ENCODE measurements at regions not wholly inside any gene's neighbourhood (a gene's known extent, or its start where the extent isn't known, plus 50 kb on each side); places are given as distances from the start of the nearest gene placed in this dataset.

GRCh38 chr11:22477312-22477711 lies 139.1 kb downstream of the SLC17A6 start:
- Histone ChIP-seq H3K79me2 (ENCODE audit: control insufficient read depth, insufficient read depth, low read length) (no peaks in the 10 kb centered on the region), H4K20me1 (ENCODE audit: control insufficient read depth, extremely low read depth, insufficient read depth, low read length) (no peaks in the 10 kb centered on the region), H2AFZ (ENCODE audit: low read length) (no peak overlapping the region), H3K27me3 (ENCODE audit: control insufficient read depth, insufficient read depth, low read length) (no peaks in the 10 kb centered on the region), H3K4me2 (ENCODE audit: extremely low read depth, insufficient read depth, low read length) (no peak overlapping the region), H3K4me3 (replicated peaks in 1 of 4; ENCODE audit: control extremely low read depth in 1 of 4, insufficient read depth in 1 of 4, low read depth in 3 of 4, low read length in 4 of 4) (no peak overlapping the region), H3K27ac (ENCODE audit: insufficient read depth, low read length) (no peak overlapping the region), H3K9me3 (ENCODE audit: control insufficient read depth, insufficient read depth, low read depth, low read length) (no peaks in the 10 kb centered on the region), H3K9ac (ENCODE audit: insufficient read depth, low read length) (no peak overlapping the region), H3K36me3 (ENCODE audit: control insufficient read depth, insufficient read depth, low read length) (no peaks in the 10 kb centered on the region), H3K4me1 (ENCODE audit: control insufficient read depth, extremely low read depth, insufficient read depth, low read length) (no peaks in the 10 kb centered on the region)
- peak in 1 of 2 donors; percentile 30 for DNase-seq (ENCODE audit: low read depth in 2 of 2)
- TF ChIP-seq, protein P1, sequence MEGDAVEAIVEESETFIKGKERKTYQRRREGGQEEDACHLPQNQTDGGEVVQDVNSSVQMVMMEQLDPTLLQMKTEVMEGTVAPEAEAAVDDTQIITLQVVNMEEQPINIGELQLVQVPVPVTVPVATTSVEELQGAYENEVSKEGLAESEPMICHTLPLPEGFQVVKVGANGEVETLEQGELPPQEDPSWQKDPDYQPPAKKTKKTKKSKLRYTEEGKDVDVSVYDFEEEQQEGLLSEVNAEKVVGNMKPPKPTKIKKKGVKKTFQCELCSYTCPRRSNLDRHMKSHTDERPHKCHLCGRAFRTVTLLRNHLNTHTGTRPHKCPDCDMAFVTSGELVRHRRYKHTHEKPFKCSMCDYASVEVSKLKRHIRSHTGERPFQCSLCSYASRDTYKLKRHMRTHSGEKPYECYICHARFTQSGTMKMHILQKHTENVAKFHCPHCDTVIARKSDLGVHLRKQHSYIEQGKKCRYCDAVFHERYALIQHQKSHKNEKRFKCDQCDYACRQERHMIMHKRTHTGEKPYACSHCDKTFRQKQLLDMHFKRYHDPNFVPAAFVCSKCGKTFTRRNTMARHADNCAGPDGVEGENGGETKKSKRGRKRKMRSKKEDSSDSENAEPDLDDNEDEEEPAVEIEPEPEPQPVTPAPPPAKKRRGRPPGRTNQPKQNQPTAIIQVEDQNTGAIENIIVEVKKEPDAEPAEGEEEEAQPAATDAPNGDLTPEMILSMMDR (conservative IDR thresholded peaks at IDR 0.05 in 1 of 2, IDR thresholded peaks at IDR 0.05 in 1 of 2; ENCODE audit: low read depth in 1 of 2, low read length in 2 of 2): no peak
- no peak for TF ChIP-seq EZH2 (IDR thresholded peaks at IDR 0.05; ENCODE audit: low read length, missing control alignments)

DNA sequence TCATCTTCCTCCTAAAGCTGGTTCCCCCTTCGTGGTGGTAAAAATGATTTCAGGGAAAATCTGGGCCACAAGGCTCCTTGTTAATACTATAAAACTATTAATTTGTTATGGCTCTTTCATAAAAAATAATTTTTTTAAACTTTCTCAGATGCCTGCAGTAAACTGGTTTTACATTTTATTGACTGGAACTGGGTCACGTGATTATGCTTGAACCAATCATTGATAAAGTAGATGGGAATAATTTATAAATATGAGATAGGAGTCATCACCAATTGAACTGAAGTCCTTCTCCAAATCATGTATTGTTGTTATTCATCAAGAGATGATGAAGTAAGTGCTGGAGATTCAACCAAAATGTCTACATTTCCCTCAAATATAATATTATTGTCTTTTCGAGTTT lies 138.4 kb downstream of the SLC17A6 start:
- Histone ChIP-seq H3K79me2 (ENCODE audit: control insufficient read depth, insufficient read depth, low read length) (no peaks in the 10 kb centered on the region), H3K9ac (ENCODE audit: insufficient read depth, low read length) (no peak overlapping the region), H3K27me3 (ENCODE audit: control insufficient read depth, insufficient read depth, low read length) (no peaks in the 10 kb centered on the region), H3K27ac (ENCODE audit: insufficient read depth, low read length) (no peak overlapping the region), H3K4me2 (ENCODE audit: extremely low read depth, insufficient read depth, low read length) (no peak overlapping the region), H3K36me3 (ENCODE audit: control insufficient read depth, insufficient read depth, low read length) (no peaks in the 10 kb centered on the region), H3K9me3 (ENCODE audit: control insufficient read depth, insufficient read depth, low read depth, low read length) (no peaks in the 10 kb centered on the region), H3K4me1 (ENCODE audit: control insufficient read depth, extremely low read depth, insufficient read depth, low read length) (no peaks in the 10 kb centered on the region), H4K20me1 (ENCODE audit: control insufficient read depth, extremely low read depth, insufficient read depth, low read length) (no peaks in the 10 kb centered on the region), H3K4me3 (replicated peaks in 1 of 4; ENCODE audit: control extremely low read depth in 1 of 4, insufficient read depth in 1 of 4, low read depth in 3 of 4, low read length in 4 of 4) (no peak overlapping the region), H2AFZ (ENCODE audit: low read length) (no peak overlapping the region)
- no peak for DNase-seq (ENCODE audit: low read depth in 2 of 2)
- TF ChIP-seq EZH2 (IDR thresholded peaks at IDR 0.05; ENCODE audit: low read length, missing control alignments): no peak
- TF ChIP-seq, protein P1 (conservative IDR thresholded peaks at IDR 0.05 in 1 of 2, IDR thresholded peaks at IDR 0.05 in 1 of 2; ENCODE audit: low read depth in 1 of 2, low read length in 2 of 2): no peak

DNA sequence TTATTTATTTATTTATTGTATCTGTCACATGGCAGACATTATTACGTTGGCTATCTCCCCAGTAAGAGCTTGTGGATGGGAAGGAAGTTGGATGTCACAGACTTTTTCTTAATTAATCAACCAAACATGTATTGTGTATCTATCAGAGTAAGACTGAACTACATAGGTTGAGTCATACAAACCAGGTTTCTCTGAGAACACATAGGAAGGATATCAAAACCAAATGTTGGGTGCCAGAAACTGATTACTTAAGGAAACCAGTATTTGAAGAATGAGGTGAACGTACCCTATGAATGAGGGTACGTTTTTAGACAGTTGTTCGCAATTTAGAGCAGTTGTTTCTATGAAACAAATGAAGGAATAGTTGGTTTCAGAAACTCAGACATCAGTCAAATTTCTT lies 136.4 kb downstream of the SLC17A6 start:
- Histone ChIP-seq H4K20me1 (ENCODE audit: control insufficient read depth, extremely low read depth, insufficient read depth, low read length) (no peaks in the 10 kb centered on the region), H3K9ac (ENCODE audit: insufficient read depth, low read length) (no peak overlapping the region)

More for the DNA sequence above, 136.4 kb downstream of the SLC17A6 start:
- no peak overlapping the region for H3K4me2 ChIP-seq (ENCODE audit: extremely low read depth, insufficient read depth, low read length)
- no peaks in the 10 kb centered on the region for H3K36me3 ChIP-seq (ENCODE audit: control insufficient read depth, insufficient read depth, low read length)
- no peaks in the 10 kb centered on the region for H3K9me3 ChIP-seq (ENCODE audit: control insufficient read depth, insufficient read depth, low read depth, low read length)
- no peak overlapping the region for H3K4me3 ChIP-seq (replicated peaks in 1 of 4; ENCODE audit: control extremely low read depth in 1 of 4, insufficient read depth in 1 of 4, low read depth in 3 of 4, low read length in 4 of 4)
- H3K27ac ChIP-seq (ENCODE audit: insufficient read depth, low read length): no peak overlapping the region
- DNase-seq (ENCODE audit: low read depth in 2 of 2): peak in 1 of 2 donors; percentile 62
- no peak overlapping the region for H2AFZ ChIP-seq (ENCODE audit: low read length)
- no peak for TF ChIP-seq EZH2 (IDR thresholded peaks at IDR 0.05; ENCODE audit: low read length, missing control alignments)
- TF ChIP-seq, protein P1 (conservative IDR thresholded peaks at IDR 0.05 in 1 of 2, IDR thresholded peaks at IDR 0.05 in 1 of 2; ENCODE audit: low read depth in 1 of 2, low read length in 2 of 2): no peak
- no peaks in the 10 kb centered on the region for H3K4me1 ChIP-seq (ENCODE audit: control insufficient read depth, extremely low read depth, insufficient read depth, low read length)
- no peaks in the 10 kb centered on the region for H3K27me3 ChIP-seq (ENCODE audit: control insufficient read depth, insufficient read depth, low read length)
- H3K79me2 ChIP-seq (ENCODE audit: control insufficient read depth, insufficient read depth, low read length): no peaks in the 10 kb centered on the region

Data from fibroblast of lung (primary cell).